GM18861 (cell line): ENCODE measurements at regions not wholly inside any gene's neighbourhood (a gene's known extent, or its start where the extent isn't known, plus 50 kb on each side); places are given as distances from the start of the nearest gene placed in this dataset.
"Not testable (repeated sequence)": the region's sequence is repeated elsewhere in the genome, so short reads cannot be mapped to it uniquely, and the experiment has no call there.

Experiments
- ATAC-seq: cut with Tn5 transposase; IDR thresholded peaks from one replicate; pipeline ENCODE4 v1.9.1; 2021; ENCODE audit not compliant: unreplicated experiment

- ATAC-seq: no peak
These were observed 894.3 kb downstream of the DIAPH3 start for GRCh38 chr13:59269476-59269875.

- ATAC-seq: no peak
These were observed 893.4 kb downstream of the DIAPH3 start for GRCh38 chr13:59270327-59270726.

GRCh38 chr13:59274958-59275727 lies 888.6 kb downstream of the DIAPH3 start:
- ATAC-seq: no peak

- ATAC-seq: no peak
These were observed 887.3 kb downstream of the DIAPH3 start for GRCh38 chr13:59276436-59276835.

GRCh38 chr13:59277106-59277505 lies 886.6 kb downstream of the DIAPH3 start:
- no peak for ATAC-seq

GRCh38 chr13:59279028-59279427 lies 884.7 kb downstream of the DIAPH3 start:
- ATAC-seq: no peak

- no peak for ATAC-seq
These were observed 884.2 kb downstream of the DIAPH3 start for GRCh38 chr13:59279576-59279975.

- ATAC-seq: no peak
These were observed 883.4 kb downstream of the DIAPH3 start for GRCh38 chr13:59280297-59280696.

- no peak for ATAC-seq
These were observed 882.3 kb downstream of the DIAPH3 start for GRCh38 chr13:59281453-59281852.

- not testable (repeated sequence) for ATAC-seq
These were observed 871.5 kb downstream of the DIAPH3 start for GRCh38 chr13:59292240-59292639.

- ATAC-seq: no peak
These were observed 864.1 kb downstream of the DIAPH3 start for GRCh38 chr13:59299584-59299983.

- no peak for ATAC-seq
These were observed 863.2 kb downstream of the DIAPH3 start for GRCh38 chr13:59300355-59301173.

- no peak for ATAC-seq
These were observed 862.6 kb downstream of the DIAPH3 start for GRCh38 chr13:59301174-59301567.

GRCh38 chr13:59303433-59303832 lies 860.3 kb downstream of the DIAPH3 start:
- ATAC-seq: no peak

- ATAC-seq: no peak
These were observed 859.1 kb downstream of the DIAPH3 start for GRCh38 chr13:59304596-59304995.

- no peak for ATAC-seq
These were observed 857.8 kb downstream of the DIAPH3 start for GRCh38 chr13:59305896-59306295.

- ATAC-seq: no peak
These were observed 851.0 kb downstream of the DIAPH3 start for GRCh38 chr13:59312776-59313175.

GRCh38 chr13:59318320-59318930 lies 845.3 kb downstream of the DIAPH3 start:
- peak; percentile 79 for ATAC-seq

GRCh38 chr13:59319276-59319675 lies 844.5 kb downstream of the DIAPH3 start:
- no peak for ATAC-seq

GRCh38 chr13:59320021-59320420 lies 843.7 kb downstream of the DIAPH3 start:
- no peak for ATAC-seq

- ATAC-seq: not testable (repeated sequence)
These were observed 839.3 kb downstream of the DIAPH3 start for GRCh38 chr13:59324401-59324800.

- ATAC-seq: no peak
These were observed 837.0 kb downstream of the DIAPH3 start for GRCh38 chr13:59326717-59327116.
